K562 (cell line): ENCODE measurements at regions not wholly inside any gene's neighbourhood (a gene's known extent, or its start where the extent isn't known, plus 50 kb on each side); places are given as distances from the start of the nearest gene placed in this dataset.

ENCODE experiments used
- ATAC-seq: fragments of 200-7000 bp; cut with Tn5 transposase; 3 replicates; pipeline ENCODE4 v1.9.1; 2020; ENCODE audit warnings: moderate library complexity
- BruUV-seq: library from RNA; stranded (reverse); fragments of 400-500 nt; replicated peaks from 2 replicates; lab custom pipeline; 2021; lab: Mats Ljungman, UMichigan
- CTCF ChIA-PET: fragments of 300-600 bp; formaldehyde crosslinking; extraction: SDS; loops from one replicate; lab custom pipeline; 2021; ENCODE audit warnings: low intra/inter-chr PET ratio; lab: Yijun Ruan, JAX
- POLR2A ChIA-PET: fragments of 300-600, 350-650 bp; sonication (Branson Sonifier 250); formaldehyde crosslinking; extraction: SDS; loops from one replicate; lab custom pipeline; 2021; ENCODE audit warnings: antibody characterized with exemption, inconsistent platforms; lab: Yijun Ruan, JAX
- DNase-seq, 4 experiments: peaks; one replicate each; pipeline versions ENCODE4 v3.0.0 to v3.0.0-alpha.2; 2011 to 2018; ENCODE audit warnings: low spot score in 3 of 4, mixed read lengths in 3 of 4; ENCODE audit errors: extremely low read depth in 1 of 4
- FAIRE-seq: peaks from 2 replicates; lab custom pipeline; 2011; peaks lifted over from hg19 to GRCh38; lab: Jason Lieb, UNC
- H2AFZ ChIP-seq: 2 replicates; pipeline ENCODE4 v1.6.0; 2011; ENCODE audit warnings: low read depth, low read length, control low read depth, inconsistent platforms
- H3K27ac ChIP-seq: fragments of 200-600 bp; 3 replicates; pipeline ENCODE4 v1.8.0; 2011; ENCODE audit warnings: low read depth, mild to moderate bottlenecking, control low read depth, inconsistent platforms, low read length, moderate library complexity, mixed read lengths; ENCODE audit errors: extremely low read depth
- H3K27me3 ChIP-seq, 2 experiments: fragments of 300-600 bp in 1 of 2; 2 replicates in 1 of 2; 3 replicates in 1 of 2; pipeline versions ENCODE4 v1.6.0 to v1.8.0; 2011; ENCODE audit warnings: inconsistent platforms in 2 of 2, low read length in 2 of 2, mild to moderate bottlenecking in 1 of 2, mixed read lengths in 1 of 2, moderate library complexity in 1 of 2; ENCODE audit not compliant: control insufficient read depth in 2 of 2, insufficient read depth in 2 of 2
- H3K36me3 ChIP-seq: fragments of 300-600 bp; 3 replicates; pipeline ENCODE4 v1.8.0; 2011; ENCODE audit warnings: mild to moderate bottlenecking, low read length, inconsistent platforms; ENCODE audit not compliant: control insufficient read depth, insufficient read depth
- H3K4me1 ChIP-seq, 2 experiments: fragments of 200-600 bp in 1 of 2; replicated peaks in 1 of 2; 2 replicates in 1 of 2; 3 replicates in 1 of 2; pipeline versions ENCODE4 v1.5.1 to v1.8.0; 2011; ENCODE audit warnings: inconsistent platforms in 2 of 2, low read length in 2 of 2, mild to moderate bottlenecking in 1 of 2, mixed read lengths in 1 of 2, moderate library complexity in 1 of 2; ENCODE audit not compliant: control insufficient read depth in 2 of 2, insufficient read depth in 2 of 2
- H3K4me2 ChIP-seq: 2 replicates; pipeline ENCODE4 v1.6.1; 2011; ENCODE audit warnings: low read length, control low read depth, inconsistent platforms, mixed read lengths; ENCODE audit not compliant: insufficient read depth
- H3K4me3 ChIP-seq: fragments of 200-600 bp; sonication (generic), shearing (Covaris generic); 2 replicates; pipeline ENCODE4 v1.5.1; 2016; ENCODE audit warnings: control low read depth, inconsistent platforms
- H3K79me2 ChIP-seq: fragments of 200-600 bp; 3 replicates; pipeline ENCODE4 v1.8.0; 2011; ENCODE audit warnings: low read length, inconsistent platforms; ENCODE audit not compliant: control insufficient read depth, insufficient read depth
- H3K9ac ChIP-seq, 2 experiments: 2 replicates each; pipeline versions ENCODE4 v1.6.0 to v1.6.1; 2011; ENCODE audit warnings: low read depth in 2 of 2, low read length in 2 of 2, control low read depth in 1 of 2, inconsistent platforms in 1 of 2, mild to moderate bottlenecking in 1 of 2, mixed read lengths in 1 of 2; ENCODE audit not compliant: insufficient read depth in 1 of 2
- H3K9me1 ChIP-seq: one replicate; pipeline ENCODE4 v1.6.0; 2011; ENCODE audit warnings: inconsistent platforms, mild to moderate bottlenecking, low read length, moderate library complexity; ENCODE audit not compliant: control insufficient read depth, insufficient read depth
- H3K9me3 ChIP-seq: replicated peaks from 2 replicates; pipeline ENCODE4 v1.5.1; 2011; ENCODE audit warnings: low read depth, low read length, inconsistent platforms; ENCODE audit not compliant: control insufficient read depth, insufficient read depth
- H4K20me1 ChIP-seq: replicated peaks from 2 replicates; pipeline ENCODE4 v1.6.1; 2011; ENCODE audit warnings: low read length, inconsistent platforms, mixed read lengths; ENCODE audit not compliant: control insufficient read depth, insufficient read depth
- CBX8 ChIP-seq: fragments of 200-600 bp; sonication (generic); IDR thresholded peaks from 2 replicates; pipeline ENCODE4 v1.6.1; 2012; ENCODE audit warnings: borderline replicate concordance, mixed run types, low read depth, mild to moderate bottlenecking, moderate library complexity, mixed read lengths, low read length, control low read depth, inconsistent platforms; ENCODE audit not compliant: poor library complexity, severe bottlenecking; ENCODE audit errors: extremely low read depth
- DACH1 ChIP-seq: fragments of 450-650 bp; IDR thresholded peaks from 2 replicates; pipeline ENCODE4 v1.6.1; 2018; ENCODE audit not compliant: partially characterized antibody
- ZKSCAN3 ChIP-seq: fragments of 250-450 bp; sonication (Bioruptor Pico); IDR thresholded peaks from 2 replicates; pipeline ENCODE4 v1.4.0; 2020
- WGBS: fragments of 100-300 bp; shearing (Covaris generic); methylation state at CpG from one replicate; pipeline ENCODE4 v1.1.6; 2016; ENCODE audit warnings: low coverage, mixed read lengths; ENCODE audit not compliant: insufficient coverage; ENCODE audit errors: missing lambda C conversion rate; 5-methylcytosine and 5-hydroxymethylcytosine counted together
- in situ Hi-C: fragments of 300-500 bp; cut with MboI; formaldehyde crosslinking; loops from 4 replicates; pipeline ENCODE4 v1.15.0; 2018; ENCODE audit warnings: inconsistent platforms, mixed read lengths
- intact Hi-C: fragments of 100-400 bp; cut with micrococcal nuclease; formaldehyde crosslinking; loops from 2 replicates; pipeline ENCODE4 v1.14.2; 2022
- TF ChIP-seq, protein P1 (sequence below): sonication (generic); formaldehyde crosslinking; IDR thresholded peaks from 2 replicates; pipeline ENCODE4 v1.8.0; 2022; ENCODE audit warnings: missing genetic modification reagents, mild to moderate bottlenecking, moderate library complexity, borderline replicate concordance

DNA sequence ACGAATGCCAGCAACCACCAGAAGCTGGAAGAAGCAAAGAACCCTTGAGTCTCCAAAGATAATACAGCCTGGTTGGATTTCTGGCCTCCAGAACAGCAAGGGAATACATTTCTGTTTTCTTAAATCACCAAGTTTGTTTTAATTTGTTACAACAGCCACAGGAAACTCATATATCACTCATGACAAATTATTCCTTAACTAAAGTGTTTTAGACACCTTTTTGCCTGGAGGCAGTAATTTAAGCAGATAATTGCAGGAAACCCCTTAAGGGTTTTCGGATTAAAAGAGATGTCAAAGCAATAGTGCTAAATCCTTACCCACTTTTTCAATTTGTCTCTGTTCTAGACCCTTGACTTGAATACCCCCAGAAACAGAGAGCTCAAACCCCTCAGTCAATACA is 1050.0 kb downstream of the EPHA7 start:
- 0% methylated on average over 2 of the region's 2 CpGs for whole genome bisulfite sequencing
- Histone ChIP-seq H3K27me3 (no peaks in the 10 kb centered on the region), H3K4me3 (no peak overlapping the region), H2AFZ (no peak overlapping the region), H3K4me1 (no peaks in the 10 kb centered on the region), H3K36me3 (no peaks in the 10 kb centered on the region), H3K27ac (no peak overlapping the region), H3K4me2 (no peak overlapping the region), H3K9ac (no peak overlapping the region), H3K79me2 (no peaks in the 10 kb centered on the region), H3K9me3 (no peaks in the 10 kb centered on the region; the same call in 1 of the 2 replicates), H4K20me1 (no peaks in the 10 kb centered on the region), H3K9me1 (no peaks in the 10 kb centered on the region)
- BruUV-seq, result no TSS peak
- POLR2A ChIA-PET, result no interaction called here
- ATAC-seq (no peak), DNase-seq (no peak), FAIRE-seq (no peak)
- CTCF ChIA-PET, result no interaction called here
- in situ Hi-C loops (no loop called here), intact Hi-C loops (no loop called here)
- TF ChIP-seq ZKSCAN3 (no peak), DACH1 (no peak), CBX8 (no peak)
- TF ChIP-seq, protein P1, sequence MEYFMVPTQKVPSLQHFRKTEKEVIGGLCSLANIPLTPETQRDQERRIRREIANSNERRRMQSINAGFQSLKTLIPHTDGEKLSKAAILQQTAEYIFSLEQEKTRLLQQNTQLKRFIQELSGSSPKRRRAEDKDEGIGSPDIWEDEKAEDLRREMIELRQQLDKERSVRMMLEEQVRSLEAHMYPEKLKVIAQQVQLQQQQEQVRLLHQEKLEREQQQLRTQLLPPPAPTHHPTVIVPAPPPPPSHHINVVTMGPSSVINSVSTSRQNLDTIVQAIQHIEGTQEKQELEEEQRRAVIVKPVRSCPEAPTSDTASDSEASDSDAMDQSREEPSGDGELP (CRISPR knock-in tag), result no peak

DNA sequence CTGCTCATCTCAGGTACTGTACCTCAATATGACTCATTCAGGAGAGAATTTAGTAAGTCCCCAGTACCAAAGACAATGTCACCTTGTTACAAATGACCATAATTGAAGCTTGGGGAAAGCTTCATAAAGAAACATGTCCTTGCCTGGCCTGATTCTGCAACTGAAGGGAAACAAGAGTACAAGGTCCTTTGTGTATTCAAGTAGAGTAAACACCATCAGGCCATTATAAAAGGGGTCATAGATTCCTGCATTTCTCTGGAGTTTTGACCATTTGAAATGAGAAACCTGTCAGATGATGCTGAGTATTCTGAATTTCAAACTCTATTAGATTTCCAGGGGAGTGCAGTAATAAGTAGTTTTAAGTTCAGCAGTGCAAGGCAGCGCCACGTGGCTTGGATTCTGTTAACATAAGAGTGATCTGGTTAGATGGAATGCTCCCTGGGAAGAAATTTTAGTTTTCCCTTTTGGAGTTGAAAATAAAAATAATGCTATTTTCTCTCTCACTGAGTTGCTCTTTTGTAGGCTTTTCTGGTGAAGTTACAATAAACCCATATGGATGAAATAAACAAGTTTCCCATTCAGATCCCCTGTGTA is 1054.3 kb downstream of the EPHA7 start:
- no TSS peak for BruUV-seq
- H3K4me2 ChIP-seq, result no peak overlapping the region
- ATAC-seq, result no peak
- no peaks in the 10 kb centered on the region for H3K4me1 ChIP-seq
- no peaks in the 10 kb centered on the region for H3K79me2 ChIP-seq
- H3K27me3 ChIP-seq, result no peaks in the 10 kb centered on the region
- H3K9me3 ChIP-seq, result no peaks in the 10 kb centered on the region
- H3K4me3 ChIP-seq, result no peak overlapping the region
- DNase-seq, result no peak
- WGBS, result 0% methylated on average over 2 of the region's 2 CpGs
- no peaks in the 10 kb centered on the region for H3K36me3 ChIP-seq
- POLR2A ChIA-PET, result no interaction called here
- H3K27ac ChIP-seq, result no peak overlapping the region
- intact Hi-C loops, result no loop called here
- H4K20me1 ChIP-seq, result no peaks in the 10 kb centered on the region
- in situ Hi-C loops, result no loop called here
- H3K9me1 ChIP-seq, result no peaks in the 10 kb centered on the region
- no peak overlapping the region for H3K9ac ChIP-seq
- CTCF ChIA-PET, result no interaction called here
- no peak overlapping the region for H2AFZ ChIP-seq
- no peak for FAIRE-seq
